OCI-LY3 (cell line): ENCODE measurements at regions not wholly inside any gene's neighbourhood (a gene's known extent, or its start where the extent isn't known, plus 50 kb on each side); places are given as distances from the start of the nearest gene placed in this dataset.

Experiments used
- H2AFZ ChIP-seq: fragments of 200-600, 300-600 bp; shearing (Covaris generic); 2 replicates; pipeline ENCODE4 v1.6.0; 2014; ENCODE audit warnings: antibody characterized with exemption, low read depth, low read length
- H3K27ac ChIP-seq: fragments of 200-600, 300-600 bp; sonication (generic); 2 replicates; pipeline ENCODE4 v1.5.1; 2014; ENCODE audit warnings: mild to moderate bottlenecking, low read length, moderate library complexity, mixed read lengths
- H3K27me3 ChIP-seq: fragments of 200-600, 300-600 bp; sonication (generic); 2 replicates; pipeline ENCODE4 v1.6.1; 2014; ENCODE audit warnings: low read depth, low read length, mixed read lengths
- H3K36me3 ChIP-seq: fragments of 200-600, 300-600 bp; sonication (generic); replicated peaks from 2 replicates; pipeline ENCODE3; 2014; ENCODE audit warnings: low read depth, low read length, mixed read lengths
- H3K4me1 ChIP-seq: fragments of 300-600, 200-600 bp; sonication (generic); 2 replicates; pipeline ENCODE4 v1.6.1; 2014; ENCODE audit warnings: low read length, mixed read lengths
- H3K4me2 ChIP-seq: fragments of 200-600, 300-600 bp; sonication (generic); 2 replicates; pipeline ENCODE4 v1.6.1; 2014; ENCODE audit warnings: low read length, mixed read lengths
- H3K4me3 ChIP-seq: fragments of 300-600, 200-600 bp; sonication (generic); 2 replicates; pipeline ENCODE4 v1.5.1; 2014; ENCODE audit warnings: antibody characterized with exemption, mild to moderate bottlenecking, low read length, moderate library complexity
- H3K79me2 ChIP-seq: fragments of 300-600, 200-600 bp; shearing (Covaris generic); 2 replicates; pipeline ENCODE4 v1.6.1; 2014; ENCODE audit warnings: mild to moderate bottlenecking, low read length, mixed read lengths
- H3K9ac ChIP-seq: fragments of 300-600, 200-600 bp; shearing (Covaris generic); 2 replicates; pipeline ENCODE4 v1.6.0; 2014; ENCODE audit warnings: mild to moderate bottlenecking, low read length, moderate library complexity
- H3K9me3 ChIP-seq: fragments of 200-600, 300-600 bp; shearing (Covaris generic); 2 replicates; pipeline ENCODE4 v1.6.1; 2014; ENCODE audit warnings: low read length, mixed read lengths; ENCODE audit not compliant: insufficient read depth
- H4K20me1 ChIP-seq: fragments of 200-600, 300-600 bp; sonication (generic); 2 replicates; pipeline ENCODE4 v1.6.1; 2016; ENCODE audit warnings: low read length, mixed read lengths; ENCODE audit not compliant: insufficient read depth
- EZH2phosphoT487 ChIP-seq: fragments of 200-600 bp; shearing (Covaris generic); IDR thresholded peaks from 2 replicates; pipeline ENCODE4 v1.6.1; 2018; ENCODE audit warnings: antibody characterized with exemption, mixed run types, low read depth
- TF ChIP-seq, protein P1 (sequence below): fragments of 200-600, 300-600 bp; sonication (generic); IDR thresholded peaks from 2 replicates; pipeline ENCODE4 v1.5.1; 2014; ENCODE audit warnings: antibody characterized with exemption, low read length, low read depth

DNA sequence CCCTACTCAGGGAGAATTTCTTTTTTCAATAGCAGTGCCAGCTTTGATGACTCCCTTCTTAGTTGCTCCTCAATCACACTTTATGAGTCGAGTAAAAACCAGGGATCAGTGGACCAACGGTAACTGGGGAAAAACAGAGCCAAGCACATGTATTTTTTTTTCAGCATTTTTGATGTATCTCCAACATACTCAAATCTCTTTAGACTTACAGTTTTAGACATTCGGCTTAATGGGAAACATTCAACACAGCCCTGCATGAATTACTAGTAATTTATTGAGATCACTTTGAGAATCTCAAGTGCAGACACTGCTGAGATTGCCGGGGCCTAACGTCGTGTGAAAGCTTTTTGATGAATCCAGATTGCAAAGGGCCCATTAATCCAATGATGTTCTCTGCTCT is 306.7 kb downstream of the NUAK1 start:
- no peaks in the 10 kb centered on the region for H3K79me2 ChIP-seq
- H3K9me3 ChIP-seq, result no peaks in the 10 kb centered on the region
- TF ChIP-seq, protein P1, sequence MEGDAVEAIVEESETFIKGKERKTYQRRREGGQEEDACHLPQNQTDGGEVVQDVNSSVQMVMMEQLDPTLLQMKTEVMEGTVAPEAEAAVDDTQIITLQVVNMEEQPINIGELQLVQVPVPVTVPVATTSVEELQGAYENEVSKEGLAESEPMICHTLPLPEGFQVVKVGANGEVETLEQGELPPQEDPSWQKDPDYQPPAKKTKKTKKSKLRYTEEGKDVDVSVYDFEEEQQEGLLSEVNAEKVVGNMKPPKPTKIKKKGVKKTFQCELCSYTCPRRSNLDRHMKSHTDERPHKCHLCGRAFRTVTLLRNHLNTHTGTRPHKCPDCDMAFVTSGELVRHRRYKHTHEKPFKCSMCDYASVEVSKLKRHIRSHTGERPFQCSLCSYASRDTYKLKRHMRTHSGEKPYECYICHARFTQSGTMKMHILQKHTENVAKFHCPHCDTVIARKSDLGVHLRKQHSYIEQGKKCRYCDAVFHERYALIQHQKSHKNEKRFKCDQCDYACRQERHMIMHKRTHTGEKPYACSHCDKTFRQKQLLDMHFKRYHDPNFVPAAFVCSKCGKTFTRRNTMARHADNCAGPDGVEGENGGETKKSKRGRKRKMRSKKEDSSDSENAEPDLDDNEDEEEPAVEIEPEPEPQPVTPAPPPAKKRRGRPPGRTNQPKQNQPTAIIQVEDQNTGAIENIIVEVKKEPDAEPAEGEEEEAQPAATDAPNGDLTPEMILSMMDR, result no peak
- TF ChIP-seq EZH2phosphoT487, result no peak
- H3K27me3 ChIP-seq, result no peaks in the 10 kb centered on the region
- no peak overlapping the region for H3K9ac ChIP-seq
- no peak overlapping the region for H3K27ac ChIP-seq
- H3K4me1 ChIP-seq, result peaks cover 8% of the 10 kb centered on the region; the same call in 1 of the 2 replicates
- H2AFZ ChIP-seq, result no peak overlapping the region
- H4K20me1 ChIP-seq, result no peaks in the 10 kb centered on the region
- H3K36me3 ChIP-seq, result no peaks in the 10 kb centered on the region
- H3K4me3 ChIP-seq, result no peak overlapping the region
- H3K4me2 ChIP-seq, result no peak overlapping the region

DNA sequence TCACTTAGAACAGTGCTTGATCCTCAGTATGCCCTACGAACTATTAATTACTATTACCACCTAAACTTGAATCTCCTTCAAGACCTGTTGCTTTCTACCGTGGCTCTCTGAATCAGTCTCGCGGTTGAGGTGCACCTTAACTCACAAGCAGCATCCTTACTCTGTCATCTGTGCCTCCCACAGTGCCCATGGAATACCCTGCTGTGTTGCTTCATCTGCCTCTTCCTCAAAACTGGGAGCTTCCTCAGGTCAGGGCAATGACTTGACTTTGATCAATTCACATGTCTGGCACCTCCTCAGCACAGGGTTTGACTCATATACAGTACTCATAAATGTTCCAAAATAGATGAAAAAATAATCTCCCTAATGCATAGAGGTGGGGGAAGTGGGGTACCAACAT is 305.9 kb downstream of the NUAK1 start:
- no peak overlapping the region for H3K4me2 ChIP-seq
- no peaks in the 10 kb centered on the region for H3K9me3 ChIP-seq
- H2AFZ ChIP-seq, result no peak overlapping the region
- no peak overlapping the region for H3K4me3 ChIP-seq
- no peaks in the 10 kb centered on the region for H3K36me3 ChIP-seq
- no peak overlapping the region for H3K9ac ChIP-seq
- no peak for TF ChIP-seq EZH2phosphoT487
- TF ChIP-seq, protein P1, result no peak
- H3K27ac ChIP-seq, result no peak overlapping the region
- H3K27me3 ChIP-seq, result no peaks in the 10 kb centered on the region
- H3K4me1 ChIP-seq, result peaks cover 8% of the 10 kb centered on the region; the same call in 1 of the 2 replicates
- no peaks in the 10 kb centered on the region for H4K20me1 ChIP-seq
- no peaks in the 10 kb centered on the region for H3K79me2 ChIP-seq

DNA sequence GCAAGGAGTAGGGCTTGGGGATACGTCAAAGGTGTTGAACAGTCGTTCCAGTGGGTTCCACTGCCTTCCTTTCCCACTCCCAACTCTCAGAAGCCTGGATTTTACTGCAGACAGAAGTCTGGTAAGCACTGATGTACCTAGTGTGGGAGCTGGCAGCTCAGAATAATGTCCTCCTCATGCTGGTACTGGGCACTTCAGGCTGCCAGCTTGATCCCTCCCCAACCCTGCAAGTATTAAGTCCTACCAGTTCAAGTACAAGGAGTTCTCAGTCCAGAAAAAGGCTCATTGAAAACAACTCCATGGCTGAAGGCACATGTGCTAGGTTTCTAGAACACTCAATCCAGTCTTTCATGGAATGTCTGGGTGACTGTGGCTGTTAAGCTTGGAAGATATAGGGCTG is 304.3 kb downstream of the NUAK1 start:
- Histone ChIP-seq H3K4me2 (no peak overlapping the region), H3K9ac (no peak overlapping the region), H3K27me3 (no peaks in the 10 kb centered on the region), H3K4me3 (no peak overlapping the region), H3K4me1 (peaks cover 8% of the 10 kb centered on the region; the same call in 1 of the 2 replicates), H2AFZ (no peak overlapping the region), H3K9me3 (no peaks in the 10 kb centered on the region), H3K79me2 (no peaks in the 10 kb centered on the region), H3K36me3 (no peaks in the 10 kb centered on the region), H3K27ac (no peak overlapping the region), H4K20me1 (no peaks in the 10 kb centered on the region)
- no peak for TF ChIP-seq EZH2phosphoT487
- TF ChIP-seq, protein P1, result no peak

DNA sequence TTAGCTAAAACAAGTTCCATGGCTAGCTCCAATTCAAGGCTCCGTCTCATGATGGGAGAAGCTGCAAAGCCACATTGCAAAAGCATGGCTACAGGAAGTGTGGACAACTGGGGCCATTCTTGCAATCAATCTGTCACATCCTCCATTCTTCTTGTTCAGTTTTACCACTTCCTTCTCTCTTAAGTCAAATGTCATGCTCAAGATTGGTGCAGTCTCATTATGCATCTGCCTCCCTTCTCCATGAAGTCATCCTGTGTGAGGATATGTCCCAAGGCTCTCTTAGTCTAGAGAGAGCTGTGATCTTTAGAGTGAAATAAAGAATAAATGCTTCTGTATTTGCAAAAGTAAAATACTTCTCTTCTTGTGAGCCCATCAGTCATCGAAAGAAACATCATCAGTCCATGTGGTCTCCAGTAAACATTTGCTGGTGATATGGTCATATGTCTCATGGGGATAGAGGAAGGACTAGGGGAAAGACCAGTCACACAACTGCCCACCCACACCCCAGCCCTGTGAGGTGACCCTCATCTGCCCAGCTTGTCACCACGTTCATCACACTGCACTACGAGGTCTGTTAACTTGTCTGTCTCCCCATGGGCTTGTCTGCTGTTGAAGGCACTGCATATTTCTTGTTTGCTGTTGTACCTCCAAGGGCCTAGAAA is 303.0 kb downstream of the NUAK1 start:
- H3K9ac ChIP-seq, result no peak overlapping the region
- no peaks in the 10 kb centered on the region for H3K9me3 ChIP-seq
- H2AFZ ChIP-seq, result no peak overlapping the region
- no peaks in the 10 kb centered on the region for H3K27me3 ChIP-seq
- no peaks in the 10 kb centered on the region for H4K20me1 ChIP-seq
- peaks cover 8% of the 10 kb centered on the region; the same call in 1 of the 2 replicates for H3K4me1 ChIP-seq
- no peaks in the 10 kb centered on the region for H3K79me2 ChIP-seq
- H3K27ac ChIP-seq, result no peak overlapping the region
- H3K36me3 ChIP-seq, result no peaks in the 10 kb centered on the region
- H3K4me3 ChIP-seq, result no peak overlapping the region
- no peak overlapping the region for H3K4me2 ChIP-seq
- no peak for TF ChIP-seq EZH2phosphoT487
- TF ChIP-seq, protein P1, result no peak
